Liver (tissue), 8 donors: ENCODE measurements at regions not wholly inside any gene's neighbourhood (a gene's known extent, or its start where the extent isn't known, plus 50 kb on each side); places are given as distances from the start of the nearest gene placed in this dataset.

ENCODE experiments used
- DNase-seq: peaks from one replicate; pipeline ENCODE4 v3.0.0-alpha.2; 2017; ENCODE audit warnings: low spot score
- H3K27ac ChIP-seq, 2 donors: one replicate each; pipeline ENCODE4 v1.7.0; 2013; ENCODE audit warnings: inconsistent platforms in 2 of 2, low read length in 2 of 2, control low read depth in 1 of 2, low read depth in 1 of 2, mild to moderate bottlenecking in 1 of 2
- H3K27me3 ChIP-seq, 4 donors: one replicate each; pipeline versions ENCODE4 v1.6.1 to v1.7.0; 2013; ENCODE audit warnings: low read length in 3 of 4, inconsistent platforms in 1 of 4, mild to moderate bottlenecking in 1 of 4, moderate library complexity in 1 of 4; ENCODE audit not compliant: control insufficient read depth in 4 of 4, insufficient read depth in 4 of 4
- H3K36me3 ChIP-seq, 4 donors: one replicate each; pipeline versions ENCODE4 v1.6.1 to v1.7.0; 2013; ENCODE audit warnings: low read length in 3 of 4, mild to moderate bottlenecking in 3 of 4, low read depth in 1 of 4, moderate library complexity in 1 of 4; ENCODE audit not compliant: control insufficient read depth in 4 of 4, insufficient read depth in 3 of 4
- H3K4me1 ChIP-seq, 4 donors: one replicate each; pipeline versions ENCODE4 v1.6.1 to v1.7.0; 2013; ENCODE audit warnings: low read length in 3 of 4, mild to moderate bottlenecking in 3 of 4, moderate library complexity in 1 of 4; ENCODE audit not compliant: control insufficient read depth in 4 of 4, insufficient read depth in 4 of 4
- H3K4me3 ChIP-seq, 3 donors: one replicate each; pipeline versions ENCODE4 v1.6.1 to v1.7.0; 2013; ENCODE audit warnings: low read length in 3 of 3, control low read depth in 1 of 3, low read depth in 1 of 3, mild to moderate bottlenecking in 1 of 3
- H3K9ac ChIP-seq, 2 donors: one replicate each; pipeline ENCODE4 v1.7.0; 2013; ENCODE audit warnings: low read length in 2 of 2, mild to moderate bottlenecking in 2 of 2, moderate library complexity in 2 of 2, control low read depth in 1 of 2, low read depth in 1 of 2
- H3K9me3 ChIP-seq, 4 donors: one replicate each; pipeline versions ENCODE4 v1.6.1 to v1.7.0; 2013; ENCODE audit warnings: low read length in 3 of 4; ENCODE audit not compliant: control insufficient read depth in 4 of 4
- EGR1 ChIP-seq, 2 donors: IDR thresholded peaks; 2 replicates each; pipeline ENCODE4 v1.6.1; 2016 to 2018; ENCODE audit warnings: antibody characterized with exemption in 2 of 2, low read depth in 2 of 2
- FOXA1 ChIP-seq: IDR thresholded peaks from 2 replicates; pipeline ENCODE4 v1.6.1; 2016; ENCODE audit warnings: antibody characterized with exemption
- FOXA2 ChIP-seq: IDR thresholded peaks from 2 replicates; pipeline ENCODE4 v1.6.1; 2016; ENCODE audit warnings: antibody characterized with exemption
- GABPA ChIP-seq, 2 donors: IDR thresholded peaks in 1 of 2; conservative IDR thresholded peaks in 1 of 2; 2 replicates each; pipeline ENCODE4 v1.6.1; 2016; ENCODE audit warnings: antibody characterized with exemption in 2 of 2, mild to moderate bottlenecking in 1 of 2, moderate library complexity in 1 of 2
- HNF4A ChIP-seq, 2 donors: conservative IDR thresholded peaks; 2 replicates each; pipeline ENCODE4 v1.6.1; 2016; ENCODE audit warnings: antibody characterized with exemption in 2 of 2, mild to moderate bottlenecking in 2 of 2
- HNF4G ChIP-seq: IDR thresholded peaks from 2 replicates; pipeline ENCODE4 v1.6.1; 2016; ENCODE audit warnings: antibody characterized with exemption
- JUND ChIP-seq, 2 donors: IDR thresholded peaks; 2 replicates each; pipeline ENCODE4 v1.6.1; 2016; ENCODE audit warnings: antibody characterized with exemption in 2 of 2
- NR2F2 ChIP-seq: IDR thresholded peaks from 2 replicates; pipeline ENCODE4 v1.6.1; 2016; ENCODE audit warnings: antibody characterized with exemption
- RAD21 ChIP-seq, 2 donors: IDR thresholded peaks; 2 replicates each; pipeline ENCODE4 v1.6.1; 2016; ENCODE audit warnings: antibody characterized with exemption in 2 of 2, mild to moderate bottlenecking in 2 of 2
- RXRA ChIP-seq, 2 donors: IDR thresholded peaks; 2 replicates each; pipeline ENCODE4 v1.6.1; 2017 to 2018; ENCODE audit warnings: antibody characterized with exemption in 2 of 2, mild to moderate bottlenecking in 1 of 2
- SP1 ChIP-seq: IDR thresholded peaks from 2 replicates; pipeline ENCODE4 v1.6.1; 2018; ENCODE audit warnings: antibody characterized with exemption, mild to moderate bottlenecking
- TAF1 ChIP-seq: conservative IDR thresholded peaks from 2 replicates; pipeline ENCODE4 v1.6.1; 2016; ENCODE audit warnings: antibody characterized with exemption, mild to moderate bottlenecking
- YY1 ChIP-seq: IDR thresholded peaks from 2 replicates; pipeline ENCODE4 v1.6.1; 2016; ENCODE audit warnings: antibody characterized with exemption, mild to moderate bottlenecking
- WGBS: extraction: QIAGEN DNeasy Blood & Tissue Kit; methylation state at CpG from one replicate; pipeline ENCODE4 v1.1.7; 2013; 5-methylcytosine and 5-hydroxymethylcytosine counted together
- TF ChIP-seq, protein P1 (sequence below): IDR thresholded peaks from 2 replicates; pipeline ENCODE4 v1.6.1; 2016; ENCODE audit warnings: antibody characterized with exemption
- TF ChIP-seq, protein P2 (sequence below): IDR thresholded peaks from 2 replicates; pipeline ENCODE4 v1.6.1; 2016; ENCODE audit warnings: antibody characterized with exemption, mild to moderate bottlenecking
- TF ChIP-seq, protein P3 (sequence below): IDR thresholded peaks from 2 replicates; pipeline ENCODE4 v1.6.1; 2016; ENCODE audit warnings: antibody characterized with exemption
- TF ChIP-seq, protein P4 (sequence below): IDR thresholded peaks from 2 replicates; pipeline ENCODE4 v1.6.1; 2016; ENCODE audit warnings: antibody characterized with exemption
- TF ChIP-seq, protein P5 (sequence below): fragments of 150-350 bp; IDR thresholded peaks from 2 replicates; pipeline ENCODE4 v1.5.1; 2017; ENCODE audit warnings: improper control_type of control experiment, low read depth, low read length; ENCODE audit not compliant: missing input control
- donor health status: healthy.
- donor health status: healthy.
- donor health status: healthy.
- donor health status: healthy.
- donor health status: healthy.

DNA sequence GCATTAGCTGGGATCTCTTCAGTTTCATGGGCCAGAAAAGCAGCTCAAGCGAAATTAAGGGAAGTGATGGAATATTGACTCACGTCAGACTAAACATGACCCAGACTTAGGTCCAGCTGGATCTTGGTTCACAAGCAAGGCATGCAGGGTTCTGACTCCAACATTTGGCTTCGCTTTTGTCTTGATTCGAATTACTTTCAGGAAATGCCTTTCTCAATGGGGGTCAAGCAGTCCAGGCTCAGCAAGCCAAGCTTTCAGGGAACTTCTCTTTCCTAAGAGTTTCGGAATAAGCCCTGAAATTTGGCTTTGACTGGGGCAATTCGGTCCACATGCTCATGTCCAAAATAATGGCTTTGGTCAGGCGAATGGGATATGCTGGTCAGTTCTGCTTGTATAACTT, 678.7 kb upstream of the TMEM132C start:
- H3K27ac ChIP-seq = no peak overlapping the region

More for the DNA sequence above, 678.7 kb upstream of the TMEM132C start:
- H3K27me3 ChIP-seq = peaks cover 0 to 7% (median under 1%) of the 10 kb centered on the region in 4 donors
- DNase-seq = no peak
- TF ChIP-seq GABPA (IDR thresholded peaks at IDR 0.05 in 1 of 2, conservative IDR thresholded peaks at IDR 0.05 in 1 of 2) (no peak), SP1 (no peak), YY1 (no peak), RAD21 (IDR thresholded peaks at IDR 0.05) (no peak), FOXA2 (no peak), FOXA1 (no peak), TAF1 (no peak), HNF4A (conservative IDR thresholded peaks at IDR 0.05) (no peak), RXRA (IDR thresholded peaks at IDR 0.05) (no peak), EGR1 (IDR thresholded peaks at IDR 0.05; ENCODE audit: low read depth in 2 of 2) (no peak), HNF4G (no peak), NR2F2 (no peak), JUND (IDR thresholded peaks at IDR 0.05) (no peak)
- TF ChIP-seq, protein P1, sequence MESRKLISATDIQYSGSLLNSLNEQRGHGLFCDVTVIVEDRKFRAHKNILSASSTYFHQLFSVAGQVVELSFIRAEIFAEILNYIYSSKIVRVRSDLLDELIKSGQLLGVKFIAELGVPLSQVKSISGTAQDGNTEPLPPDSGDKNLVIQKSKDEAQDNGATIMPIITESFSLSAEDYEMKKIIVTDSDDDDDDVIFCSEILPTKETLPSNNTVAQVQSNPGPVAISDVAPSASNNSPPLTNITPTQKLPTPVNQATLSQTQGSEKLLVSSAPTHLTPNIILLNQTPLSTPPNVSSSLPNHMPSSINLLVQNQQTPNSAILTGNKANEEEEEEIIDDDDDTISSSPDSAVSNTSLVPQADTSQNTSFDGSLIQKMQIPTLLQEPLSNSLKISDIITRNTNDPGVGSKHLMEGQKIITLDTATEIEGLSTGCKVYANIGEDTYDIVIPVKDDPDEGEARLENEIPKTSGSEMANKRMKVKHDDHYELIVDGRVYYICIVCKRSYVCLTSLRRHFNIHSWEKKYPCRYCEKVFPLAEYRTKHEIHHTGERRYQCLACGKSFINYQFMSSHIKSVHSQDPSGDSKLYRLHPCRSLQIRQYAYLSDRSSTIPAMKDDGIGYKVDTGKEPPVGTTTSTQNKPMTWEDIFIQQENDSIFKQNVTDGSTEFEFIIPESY = no peak
- TF ChIP-seq, protein P2, sequence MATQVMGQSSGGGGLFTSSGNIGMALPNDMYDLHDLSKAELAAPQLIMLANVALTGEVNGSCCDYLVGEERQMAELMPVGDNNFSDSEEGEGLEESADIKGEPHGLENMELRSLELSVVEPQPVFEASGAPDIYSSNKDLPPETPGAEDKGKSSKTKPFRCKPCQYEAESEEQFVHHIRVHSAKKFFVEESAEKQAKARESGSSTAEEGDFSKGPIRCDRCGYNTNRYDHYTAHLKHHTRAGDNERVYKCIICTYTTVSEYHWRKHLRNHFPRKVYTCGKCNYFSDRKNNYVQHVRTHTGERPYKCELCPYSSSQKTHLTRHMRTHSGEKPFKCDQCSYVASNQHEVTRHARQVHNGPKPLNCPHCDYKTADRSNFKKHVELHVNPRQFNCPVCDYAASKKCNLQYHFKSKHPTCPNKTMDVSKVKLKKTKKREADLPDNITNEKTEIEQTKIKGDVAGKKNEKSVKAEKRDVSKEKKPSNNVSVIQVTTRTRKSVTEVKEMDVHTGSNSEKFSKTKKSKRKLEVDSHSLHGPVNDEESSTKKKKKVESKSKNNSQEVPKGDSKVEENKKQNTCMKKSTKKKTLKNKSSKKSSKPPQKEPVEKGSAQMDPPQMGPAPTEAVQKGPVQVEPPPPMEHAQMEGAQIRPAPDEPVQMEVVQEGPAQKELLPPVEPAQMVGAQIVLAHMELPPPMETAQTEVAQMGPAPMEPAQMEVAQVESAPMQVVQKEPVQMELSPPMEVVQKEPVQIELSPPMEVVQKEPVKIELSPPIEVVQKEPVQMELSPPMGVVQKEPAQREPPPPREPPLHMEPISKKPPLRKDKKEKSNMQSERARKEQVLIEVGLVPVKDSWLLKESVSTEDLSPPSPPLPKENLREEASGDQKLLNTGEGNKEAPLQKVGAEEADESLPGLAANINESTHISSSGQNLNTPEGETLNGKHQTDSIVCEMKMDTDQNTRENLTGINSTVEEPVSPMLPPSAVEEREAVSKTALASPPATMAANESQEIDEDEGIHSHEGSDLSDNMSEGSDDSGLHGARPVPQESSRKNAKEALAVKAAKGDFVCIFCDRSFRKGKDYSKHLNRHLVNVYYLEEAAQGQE = no peak
- TF ChIP-seq, protein P3, sequence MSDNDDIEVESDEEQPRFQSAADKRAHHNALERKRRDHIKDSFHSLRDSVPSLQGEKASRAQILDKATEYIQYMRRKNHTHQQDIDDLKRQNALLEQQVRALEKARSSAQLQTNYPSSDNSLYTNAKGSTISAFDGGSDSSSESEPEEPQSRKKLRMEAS = no peak
- TF ChIP-seq, protein P4, sequence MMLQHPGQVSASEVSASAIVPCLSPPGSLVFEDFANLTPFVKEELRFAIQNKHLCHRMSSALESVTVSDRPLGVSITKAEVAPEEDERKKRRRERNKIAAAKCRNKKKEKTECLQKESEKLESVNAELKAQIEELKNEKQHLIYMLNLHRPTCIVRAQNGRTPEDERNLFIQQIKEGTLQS = no peak
- TF ChIP-seq, protein P5, sequence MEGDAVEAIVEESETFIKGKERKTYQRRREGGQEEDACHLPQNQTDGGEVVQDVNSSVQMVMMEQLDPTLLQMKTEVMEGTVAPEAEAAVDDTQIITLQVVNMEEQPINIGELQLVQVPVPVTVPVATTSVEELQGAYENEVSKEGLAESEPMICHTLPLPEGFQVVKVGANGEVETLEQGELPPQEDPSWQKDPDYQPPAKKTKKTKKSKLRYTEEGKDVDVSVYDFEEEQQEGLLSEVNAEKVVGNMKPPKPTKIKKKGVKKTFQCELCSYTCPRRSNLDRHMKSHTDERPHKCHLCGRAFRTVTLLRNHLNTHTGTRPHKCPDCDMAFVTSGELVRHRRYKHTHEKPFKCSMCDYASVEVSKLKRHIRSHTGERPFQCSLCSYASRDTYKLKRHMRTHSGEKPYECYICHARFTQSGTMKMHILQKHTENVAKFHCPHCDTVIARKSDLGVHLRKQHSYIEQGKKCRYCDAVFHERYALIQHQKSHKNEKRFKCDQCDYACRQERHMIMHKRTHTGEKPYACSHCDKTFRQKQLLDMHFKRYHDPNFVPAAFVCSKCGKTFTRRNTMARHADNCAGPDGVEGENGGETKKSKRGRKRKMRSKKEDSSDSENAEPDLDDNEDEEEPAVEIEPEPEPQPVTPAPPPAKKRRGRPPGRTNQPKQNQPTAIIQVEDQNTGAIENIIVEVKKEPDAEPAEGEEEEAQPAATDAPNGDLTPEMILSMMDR = no peak
- 64% methylated on average over 7 of the region's 7 CpGs for WGBS
- H3K9ac ChIP-seq = no peak overlapping the region
- H3K9me3 ChIP-seq = peaks cover 0 to 4% (median 0%) of the 10 kb centered on the region in 4 donors
- H3K36me3 ChIP-seq = no peaks in the 10 kb centered on the region
- H3K4me3 ChIP-seq = no peak overlapping the region
- H3K4me1 ChIP-seq = no peaks in the 10 kb centered on the region
